ENCODE measurements at regions not wholly inside any gene's neighbourhood (a gene's known extent, or its start where the extent isn't known, plus 50 kb on each side); places are given as distances from the start of the nearest gene placed in this dataset.

DNA sequence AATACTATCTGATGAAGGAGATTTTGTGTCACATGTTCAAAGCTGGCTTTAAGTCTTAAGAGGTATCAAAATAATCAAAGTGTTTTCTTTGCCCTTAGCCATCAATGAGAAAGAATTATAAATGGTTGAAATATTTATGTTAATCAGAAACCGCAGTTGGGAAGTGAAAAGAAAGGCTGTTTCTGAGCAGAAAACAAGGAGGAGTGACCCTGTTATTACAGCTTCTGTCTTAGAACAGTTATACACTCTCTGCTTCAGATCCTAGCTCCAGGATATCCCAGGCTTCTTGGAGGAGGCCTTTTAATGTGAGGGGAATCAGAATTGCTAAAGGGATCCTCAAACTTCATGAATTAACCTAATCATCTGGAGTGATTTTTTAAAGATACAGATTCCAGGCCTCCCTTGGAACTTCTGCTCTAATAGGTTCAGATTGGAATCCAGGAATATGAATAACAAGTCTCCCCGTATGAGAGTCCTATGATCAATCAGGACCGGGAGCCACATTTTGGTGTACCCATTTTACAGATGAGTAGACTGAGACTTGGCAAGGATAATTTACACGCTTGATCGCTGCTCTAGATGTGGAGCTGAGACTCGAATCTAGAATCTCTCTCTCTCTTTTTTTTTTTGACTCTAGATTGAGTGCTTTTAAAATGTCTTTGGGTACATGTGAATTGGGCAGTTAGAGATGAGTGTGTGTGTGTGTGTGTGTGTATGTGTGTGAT lies 50.8 kb upstream of the JAG1 start:
- DNase-seq = no peak

DNA sequence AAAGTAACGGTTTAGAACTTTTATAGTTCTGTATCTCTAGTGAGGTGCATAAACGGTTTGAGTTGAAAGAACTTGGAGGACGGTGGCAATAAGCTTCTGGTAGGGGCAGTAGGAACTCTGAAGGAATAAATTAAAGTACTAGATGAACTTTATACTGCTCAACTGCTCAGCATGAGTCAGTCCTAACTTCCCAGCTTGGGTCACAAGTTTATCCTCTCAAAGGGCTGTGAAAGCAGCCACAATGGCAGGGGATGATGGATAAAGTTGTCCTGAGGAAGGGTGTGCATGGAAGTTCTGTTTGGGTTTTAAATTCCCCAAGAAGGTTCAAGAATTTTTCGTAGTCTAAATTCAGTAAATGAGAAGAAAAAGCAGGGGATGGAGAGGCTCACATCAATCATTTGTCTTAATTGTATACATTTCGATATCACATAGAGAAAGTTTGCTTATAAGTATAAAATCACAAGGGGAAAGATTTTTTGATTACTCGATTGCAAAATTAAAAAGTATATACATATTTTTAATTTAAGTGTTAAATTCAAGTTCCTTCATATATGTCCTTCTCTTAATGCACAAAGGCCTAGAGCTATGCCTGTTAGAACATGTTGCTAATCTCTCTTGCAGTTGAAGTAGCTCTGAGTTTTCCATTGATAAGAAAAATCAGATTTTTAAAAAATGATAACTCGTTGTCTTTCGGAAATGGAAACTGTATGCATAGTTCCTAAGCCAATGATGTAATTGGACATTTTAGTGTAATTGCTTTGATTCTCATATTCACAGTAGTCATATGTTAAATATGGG lies 55.3 kb upstream of the JAG1 start:
- DNase-seq = no peak

DNA sequence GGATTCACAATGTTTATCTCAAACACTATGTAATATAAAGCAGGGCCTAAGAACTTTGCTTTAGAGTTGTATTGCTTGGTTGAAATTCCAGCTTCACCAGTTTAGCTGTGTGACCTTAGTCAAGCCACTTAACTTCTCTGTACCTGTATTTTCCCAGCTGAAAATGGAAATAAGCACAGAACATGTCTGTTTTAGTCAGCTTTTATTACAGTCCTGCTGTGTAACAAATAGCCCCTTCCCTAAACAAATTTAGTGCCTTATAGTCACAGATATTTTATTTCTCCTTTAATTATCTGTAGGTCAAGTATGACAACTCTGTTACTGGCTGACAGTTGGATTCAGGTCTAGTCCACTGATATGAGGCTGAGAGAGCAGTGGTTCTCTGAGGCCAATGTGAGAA lies 56.0 kb upstream of the JAG1 start:
- no peak for DNase-seq

DNA sequence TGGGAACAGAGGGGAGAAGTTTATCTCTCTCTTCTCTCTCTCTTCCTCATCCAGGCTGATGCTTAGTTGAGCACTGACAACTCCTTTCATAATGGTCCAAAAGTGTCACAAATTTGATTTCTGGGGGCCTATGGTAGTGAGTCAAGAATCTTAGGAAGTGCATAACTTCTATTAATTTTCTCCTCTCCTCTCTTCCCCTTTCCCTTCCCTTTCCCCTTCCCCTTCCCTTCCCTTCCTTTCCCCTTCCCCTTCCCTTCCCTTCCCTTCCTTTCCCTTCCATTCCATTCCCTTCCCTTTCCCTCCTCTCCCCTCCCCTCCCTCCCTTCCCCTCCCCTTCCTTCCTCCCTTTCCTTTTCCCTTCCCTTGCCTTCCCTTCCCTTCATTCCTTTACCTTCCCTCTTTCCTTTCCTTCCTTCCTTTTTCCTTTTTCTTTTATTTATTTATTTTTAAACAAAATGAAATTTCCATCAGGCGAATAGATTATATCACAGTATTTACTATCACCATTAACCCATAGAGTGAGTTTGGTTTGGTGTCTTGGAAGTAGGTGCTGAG lies 56.9 kb upstream of the JAG1 start:
- DNase-seq = no peak

DNA sequence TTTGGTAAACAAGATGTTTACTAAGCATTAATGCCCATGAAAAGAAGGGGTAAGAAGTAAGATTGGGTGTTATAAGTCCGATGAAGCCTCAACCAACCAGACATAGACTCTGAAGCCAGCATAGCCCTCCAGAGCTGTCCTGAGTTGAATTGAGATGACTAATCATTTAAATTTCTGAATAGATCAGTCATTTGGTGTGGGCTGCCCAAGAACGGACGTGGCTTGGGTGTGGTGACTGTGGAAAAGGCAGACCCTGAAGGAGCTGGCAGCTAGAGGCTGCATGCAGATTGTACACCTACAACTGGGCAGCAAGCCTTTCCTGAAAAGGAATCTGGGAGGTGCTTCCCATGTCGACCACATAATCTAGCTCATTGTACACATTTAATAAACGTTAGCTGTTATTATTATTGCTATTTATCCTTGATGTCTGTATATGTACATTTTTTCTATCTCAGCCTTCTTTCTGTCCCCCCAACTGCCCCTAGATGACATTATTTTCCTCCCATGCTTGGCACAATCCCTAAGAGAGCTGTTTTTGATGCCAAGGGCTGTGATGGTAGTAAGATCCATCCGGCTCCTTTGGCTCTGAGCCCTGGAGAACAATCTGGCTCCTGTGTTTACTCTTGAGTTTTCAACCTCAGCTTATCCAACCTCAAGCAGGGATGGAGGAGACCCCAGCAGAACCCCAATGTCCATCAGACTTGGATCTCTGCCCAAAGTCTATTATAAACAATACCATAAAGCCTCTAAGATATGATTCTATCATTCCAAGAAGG lies 57.6 kb upstream of the JAG1 start:
- no peak for DNase-seq

DNA sequence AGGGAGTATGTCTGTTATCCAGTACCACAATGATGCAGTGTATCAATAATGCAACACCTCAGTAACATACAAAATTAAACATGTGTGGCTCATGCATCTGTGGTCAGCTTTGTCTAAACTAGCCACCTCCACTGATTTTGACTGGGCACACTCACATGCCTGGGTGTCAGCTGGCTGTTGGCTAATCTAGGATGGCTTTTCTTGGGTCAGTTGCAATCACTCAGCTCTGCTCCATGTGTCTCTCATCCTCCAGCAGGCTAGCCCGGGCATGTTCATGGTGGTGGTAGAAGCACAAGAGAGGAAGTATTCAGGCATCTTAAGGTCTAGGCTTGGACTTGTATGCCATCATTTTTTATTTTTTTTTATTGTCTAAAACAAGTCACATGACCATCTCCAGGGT lies 59.3 kb upstream of the JAG1 start:
- DNase-seq = no peak

DNA sequence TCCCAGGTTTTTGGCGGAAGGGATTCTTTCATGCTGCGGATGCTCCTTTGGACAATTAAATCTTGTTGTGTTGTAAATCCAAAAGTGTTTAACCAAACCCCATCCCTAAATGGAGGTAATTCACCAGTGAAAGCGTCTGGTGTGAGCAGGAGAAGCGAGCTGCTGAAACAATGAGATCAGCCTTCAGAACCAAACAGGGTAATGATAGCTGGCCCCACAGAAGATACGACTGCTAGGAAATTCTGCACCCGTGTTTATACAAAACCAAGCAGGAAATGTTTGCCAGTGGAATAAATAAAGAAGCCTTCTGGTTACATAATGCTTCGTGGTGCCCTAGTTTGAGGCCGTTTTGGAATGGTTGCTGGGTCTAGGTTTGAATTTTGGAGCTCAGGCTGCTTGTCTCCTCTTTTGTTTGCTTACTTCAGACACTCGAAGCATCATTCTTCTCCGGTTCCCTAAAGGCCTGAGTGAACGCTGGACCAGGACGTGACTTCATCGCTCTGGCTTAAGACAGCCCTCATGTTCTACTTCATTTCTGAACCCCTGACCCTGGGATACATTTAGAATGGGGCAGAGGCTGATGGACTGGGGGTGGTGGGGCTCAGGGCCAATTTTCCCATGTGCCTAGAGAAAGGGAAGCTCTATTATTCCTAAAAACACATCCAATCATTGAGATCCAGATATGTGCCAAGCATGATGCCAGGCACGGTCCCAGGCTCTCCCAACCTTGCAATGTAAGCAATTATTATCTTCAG lies 61.6 kb upstream of the JAG1 start:
- no peak for DNase-seq

DNA sequence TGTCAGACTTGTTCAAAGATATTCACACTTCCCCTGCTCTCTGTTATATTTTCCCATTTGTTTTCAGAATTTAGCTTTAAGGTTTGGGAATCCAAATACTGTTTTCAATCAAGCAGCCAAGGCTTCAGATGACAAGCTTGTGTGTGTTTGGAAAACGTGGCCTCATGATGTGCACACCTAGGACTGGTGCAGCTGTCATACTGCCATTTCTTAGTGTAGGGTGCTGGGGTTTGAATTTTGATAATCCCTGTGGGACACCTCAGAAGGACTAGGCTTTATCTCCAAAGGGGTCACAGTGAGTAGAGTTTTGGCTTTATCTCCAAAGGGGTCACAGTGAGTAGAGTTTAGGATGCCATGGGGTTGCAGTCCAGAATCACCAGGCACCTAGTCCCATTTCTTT lies 65.3 kb upstream of the JAG1 start:
- DNase-seq = no peak

DNA sequence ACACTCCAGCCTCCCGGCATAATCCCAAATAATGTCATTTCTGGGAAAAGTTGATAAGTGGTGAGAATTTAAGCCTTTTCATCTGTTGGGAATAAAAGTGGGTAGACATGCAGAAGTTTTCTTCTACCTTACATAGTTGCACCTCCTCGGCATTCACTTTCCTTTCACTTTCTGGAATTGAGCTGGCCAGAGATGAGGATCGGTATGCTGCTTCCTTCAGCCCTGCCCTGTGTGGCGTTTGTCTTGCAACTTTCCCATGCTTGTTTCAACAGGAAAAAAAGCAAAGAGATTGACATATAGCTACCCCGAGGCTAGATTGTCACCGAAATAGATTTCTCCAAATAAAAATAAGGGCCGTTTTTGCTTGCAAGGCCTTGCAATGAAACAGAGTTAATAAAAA lies 65.8 kb upstream of the JAG1 start:
- DNase-seq = no peak

DNA sequence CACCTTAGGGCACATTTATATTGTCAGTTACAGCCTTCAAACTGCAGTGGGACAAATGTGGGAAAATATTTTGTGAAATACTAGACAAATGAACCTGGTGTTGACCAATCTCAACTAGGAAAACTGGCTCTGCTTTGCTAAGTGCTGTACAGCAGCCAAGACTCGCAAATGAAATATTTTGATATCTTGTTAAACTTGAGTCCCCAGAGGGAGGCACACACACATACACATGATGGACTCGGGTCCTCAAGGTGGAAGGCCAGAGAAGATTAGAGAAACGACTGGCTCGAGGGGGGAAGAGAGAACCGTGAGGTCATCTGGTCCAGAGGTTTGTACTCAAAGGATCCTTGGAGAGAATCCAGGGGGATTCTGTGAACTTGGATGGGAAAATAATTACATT lies 67.3 kb upstream of the JAG1 start:
- DNase-seq = no peak

DNA sequence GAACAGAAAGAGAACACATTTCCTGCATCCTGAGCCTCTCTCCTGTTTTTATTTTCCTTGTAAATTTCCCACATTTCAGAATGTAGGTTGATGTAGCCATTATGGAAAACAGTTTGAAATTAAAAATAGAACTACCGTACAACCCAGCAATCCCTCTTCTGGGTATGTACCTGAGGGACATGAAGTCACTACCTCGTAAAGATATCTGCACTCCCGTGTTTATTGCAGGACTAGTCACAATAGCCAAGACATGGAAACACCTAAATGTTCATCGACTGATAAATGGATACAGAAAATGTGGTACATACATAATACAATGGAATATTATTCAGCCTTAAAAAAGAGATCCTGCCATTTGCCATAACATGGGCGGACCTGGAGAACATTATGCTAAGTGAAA lies 72.0 kb upstream of the JAG1 start:
- DNase-seq = no peak

DNA sequence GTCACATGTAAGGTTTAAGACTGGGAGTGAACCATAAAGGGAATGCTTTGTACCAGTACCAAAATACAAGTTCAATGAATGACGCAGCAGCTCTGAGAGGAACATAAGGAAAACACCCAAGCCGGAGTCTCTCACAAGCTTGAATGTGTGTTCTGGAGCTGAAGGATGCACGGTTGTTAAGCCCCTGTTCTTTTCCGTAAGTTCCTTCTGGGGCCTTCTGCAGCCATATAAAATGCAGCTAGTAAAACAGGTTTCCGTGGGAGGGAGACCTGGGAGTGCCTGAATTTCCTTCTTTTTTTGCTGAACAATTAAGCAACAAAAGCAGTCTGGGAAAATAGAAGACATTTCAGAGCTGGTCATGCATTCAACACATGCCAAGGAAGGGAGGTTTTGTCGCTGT lies 73.2 kb upstream of the JAG1 start:
- DNase-seq = no peak

DNA sequence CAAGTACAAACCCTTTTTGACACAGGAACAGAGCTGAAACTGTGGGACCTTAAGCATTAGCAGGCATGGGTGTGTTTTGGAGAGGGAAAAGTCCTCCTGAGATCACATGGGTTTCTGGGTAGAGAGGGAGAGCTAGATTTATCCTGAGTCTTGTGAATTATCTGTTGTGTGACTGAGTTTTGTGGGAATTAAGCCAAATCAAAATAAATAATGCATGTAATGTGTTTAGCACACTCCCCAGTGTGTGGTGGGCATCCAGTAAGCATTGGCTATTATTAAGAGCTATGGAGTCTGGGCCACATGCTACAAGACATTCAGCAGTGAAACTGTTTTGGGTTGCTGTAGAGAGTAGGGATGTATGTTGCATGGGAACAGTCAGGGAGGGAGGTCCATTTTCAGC lies 75.3 kb upstream of the JAG1 start:
- no peak for DNase-seq

DNA sequence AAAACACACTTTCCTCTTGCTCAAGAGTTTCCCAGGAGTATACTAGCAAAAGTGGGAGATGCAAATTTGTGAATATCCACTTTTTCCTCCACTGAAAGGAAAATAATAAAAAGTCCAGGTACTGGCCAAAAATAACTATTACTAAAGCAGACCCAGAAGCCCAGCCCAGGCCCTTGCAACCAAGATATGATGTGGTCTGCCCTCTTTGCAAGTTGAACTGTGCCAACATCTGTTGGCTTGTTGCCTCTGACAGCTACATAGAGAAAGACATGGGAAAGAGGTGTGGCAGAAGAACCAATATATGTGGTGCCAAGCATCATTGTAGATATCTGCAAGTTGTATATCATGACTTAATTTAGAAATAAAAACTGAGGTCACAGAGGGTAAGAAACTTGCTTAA lies 78.4 kb upstream of the JAG1 start:
- no peak for DNase-seq

DNA sequence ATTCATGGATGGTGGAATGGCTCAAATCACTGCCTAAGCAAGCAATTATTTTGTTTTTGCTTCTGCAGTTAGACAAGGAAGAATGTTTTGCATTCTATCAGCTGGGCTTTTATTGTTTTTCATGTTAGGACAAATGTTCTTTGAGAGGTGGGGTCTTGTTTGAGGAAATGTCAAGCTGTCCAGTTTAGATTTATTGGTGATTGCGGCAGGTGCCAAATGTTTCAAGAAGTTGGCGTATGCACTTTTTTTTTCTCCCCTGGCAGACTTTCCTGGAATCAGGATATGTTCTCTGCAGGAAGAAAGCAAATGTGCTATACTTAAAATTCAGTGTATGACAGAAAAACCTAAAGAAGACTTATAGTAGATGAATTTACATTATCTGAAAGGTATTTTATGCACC lies 81.0 kb upstream of the JAG1 start:
- no peak for DNase-seq

DNA sequence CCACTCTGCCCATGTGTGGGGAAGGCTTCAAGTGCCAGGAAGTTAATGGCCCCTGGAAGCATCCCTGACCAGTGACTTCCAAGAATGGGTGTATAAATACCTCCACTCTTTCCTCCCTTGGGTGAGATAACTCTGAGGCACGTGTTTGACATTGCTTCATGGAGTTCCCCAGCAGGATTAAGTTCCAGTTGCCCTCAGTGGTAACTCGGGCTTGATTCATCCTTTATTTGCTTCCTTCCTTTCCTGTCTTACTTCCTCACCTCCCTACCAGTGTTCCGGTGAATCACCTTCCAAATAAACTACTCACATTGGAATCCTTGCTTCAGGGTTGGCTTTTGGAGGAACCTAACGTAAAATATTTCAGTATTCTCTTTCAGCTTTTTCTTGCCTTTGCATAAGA lies 84.6 kb upstream of the JAG1 start:
- no peak for DNase-seq

DNA sequence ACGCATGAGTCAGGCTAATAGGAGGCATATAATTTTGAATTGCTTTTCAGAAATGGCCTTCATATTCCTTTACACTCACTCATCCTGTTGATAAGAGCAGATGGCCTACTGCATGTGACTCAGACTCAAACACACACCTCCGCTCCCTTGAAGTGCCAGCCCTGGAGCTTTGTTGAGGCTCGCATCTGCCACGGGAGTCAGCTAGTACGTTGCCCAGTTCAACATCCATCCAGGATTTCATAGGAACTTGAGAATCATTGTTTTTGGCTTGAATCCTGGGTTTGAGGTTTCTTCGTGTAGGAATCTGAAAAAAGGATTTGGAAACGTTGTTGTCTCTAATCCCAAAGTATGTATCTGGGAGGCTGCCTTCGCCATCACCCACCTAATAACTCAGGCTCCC lies 87.4 kb upstream of the JAG1 start:
- DNase-seq = no peak

DNA sequence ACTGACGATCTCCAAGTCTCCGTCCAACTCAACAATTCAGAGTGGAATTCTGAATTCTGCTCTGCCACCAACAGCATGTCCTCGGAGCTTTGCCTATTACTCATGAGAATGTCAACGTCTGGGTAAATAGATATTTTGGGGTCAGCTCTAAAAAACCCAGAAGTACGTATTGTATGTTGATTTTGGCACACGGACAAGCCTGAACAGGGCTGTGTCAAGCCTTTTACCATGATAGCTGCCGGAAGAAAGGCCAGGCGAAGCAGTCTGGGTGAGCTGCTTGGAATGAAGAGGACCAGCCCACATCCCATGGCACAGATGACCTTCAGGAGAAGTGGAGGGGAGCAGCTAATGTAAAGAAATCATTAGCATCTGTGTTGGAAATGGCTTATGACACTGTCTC lies 88.0 kb upstream of the JAG1 start:
- no peak for DNase-seq

DNA sequence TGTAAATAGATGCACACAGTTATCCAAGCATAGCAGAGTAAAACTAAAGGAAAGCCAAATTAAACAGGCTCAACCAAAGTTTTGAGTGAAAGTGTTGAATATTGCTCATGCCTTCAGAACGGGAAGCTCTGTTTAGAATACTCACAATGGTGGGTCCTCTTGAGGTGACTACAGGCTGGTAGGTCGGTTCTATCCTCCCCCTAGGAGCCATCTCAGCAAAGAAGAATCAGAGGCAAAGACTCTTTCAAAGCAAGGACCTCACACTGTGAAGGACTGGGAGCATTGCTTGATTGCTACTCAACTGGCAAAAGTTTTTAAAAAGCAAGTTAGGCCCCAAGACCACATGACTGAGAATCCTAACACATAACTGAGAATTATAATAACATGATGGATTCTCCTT lies 88.4 kb upstream of the JAG1 start:
- DNase-seq = no peak

DNA sequence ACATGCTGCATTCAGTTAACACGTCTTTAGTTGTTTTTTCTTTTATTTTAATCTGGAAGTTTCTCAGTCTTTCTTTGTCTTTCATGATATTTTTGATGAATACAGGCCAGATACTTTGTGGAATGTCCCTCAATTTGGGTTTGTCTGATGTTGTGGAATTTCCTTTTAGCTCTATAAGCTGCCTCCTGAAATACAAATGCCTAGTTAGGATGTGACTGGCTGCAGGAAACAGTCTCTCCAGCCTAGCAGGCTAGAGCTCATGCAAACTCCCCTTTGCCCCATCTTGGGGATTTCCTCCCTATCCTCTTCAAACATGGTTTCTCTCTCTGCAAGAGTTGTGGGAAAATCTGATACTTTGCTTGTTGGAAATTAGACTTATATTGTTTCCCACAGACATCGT lies 89.3 kb upstream of the JAG1 start:
- no peak for DNase-seq

DNA sequence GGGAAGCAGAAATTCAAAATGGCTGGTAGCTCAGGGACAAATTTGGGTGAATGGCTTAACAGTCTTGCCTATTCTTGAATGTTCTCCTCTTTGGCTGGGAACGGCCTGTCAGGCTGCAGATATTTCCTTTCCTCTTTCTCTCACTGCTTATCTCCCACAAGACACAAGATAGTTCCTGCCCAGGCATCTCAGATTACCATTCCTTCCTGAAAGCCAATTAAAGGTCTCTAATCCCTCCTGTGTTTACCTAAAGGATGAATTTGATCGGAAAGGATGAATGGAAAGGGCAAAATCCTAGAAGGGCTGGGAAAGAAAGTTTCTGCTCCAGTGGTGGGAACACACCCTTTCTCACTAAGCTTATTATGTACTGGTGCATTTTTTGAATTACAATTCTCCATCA lies 95.9 kb upstream of the JAG1 start:
- no peak for DNase-seq

DNA sequence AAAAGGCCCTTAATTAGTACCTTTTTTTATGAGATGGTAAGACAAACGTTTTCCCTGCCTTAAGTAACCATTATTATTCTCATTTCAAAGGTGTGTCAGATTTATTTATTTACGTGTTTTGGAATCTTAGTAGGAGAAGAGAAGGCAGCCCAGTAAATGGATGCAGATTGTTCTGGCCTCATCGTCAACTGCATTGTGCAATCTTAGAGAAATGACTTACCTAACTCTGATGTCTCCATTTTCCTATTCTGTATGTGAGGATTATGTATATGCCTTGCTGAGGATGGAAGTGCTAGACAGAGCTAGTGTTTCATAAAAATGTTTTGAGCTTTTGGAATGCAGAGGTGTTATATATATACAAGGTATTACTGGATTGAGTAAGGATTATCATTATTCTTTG lies 97.0 kb upstream of the JAG1 start:
- DNase-seq = no peak

Data from left hindlimb (tissue), 1 donor.